ENCODE measurements at regions not wholly inside any gene's neighbourhood (a gene's known extent, or its start where the extent isn't known, plus 50 kb on each side); places are given as distances from the start of the nearest gene placed in this dataset.

- DNase-seq (ENCODE audit: low read depth): no peak
- no peak overlapping the region for H3K4me3 ChIP-seq (ENCODE audit: low read depth, low read length)
- no peak for TF ChIP-seq CTCF (IDR thresholded peaks at IDR 0.05; ENCODE audit: control insufficient read depth, extremely low read depth, insufficient read depth)
Measured at GRCh38 chr4:71147261-71147660, 153.8 kb downstream of the DCK start.

- TF ChIP-seq CTCF (IDR thresholded peaks at IDR 0.05; ENCODE audit: control insufficient read depth, extremely low read depth, insufficient read depth): no peak
- no peak overlapping the region for H3K4me3 ChIP-seq (ENCODE audit: low read depth, low read length)
- no peak for DNase-seq (ENCODE audit: low read depth)
Measured at GRCh38 chr4:71148545-71148944, 155.1 kb downstream of the DCK start.

- DNase-seq (ENCODE audit: low read depth): no peak
- no peak for TF ChIP-seq CTCF (IDR thresholded peaks at IDR 0.05; ENCODE audit: control insufficient read depth, extremely low read depth, insufficient read depth)
- no peak overlapping the region for H3K4me3 ChIP-seq (ENCODE audit: low read depth, low read length)
Measured at GRCh38 chr4:71151054-71151453, 157.6 kb downstream of the DCK start.

GRCh38 chr4:71156616-71157015 is 163.2 kb downstream of the DCK start:
- DNase-seq (ENCODE audit: low read depth): no peak
- TF ChIP-seq CTCF (IDR thresholded peaks at IDR 0.05; ENCODE audit: control insufficient read depth, extremely low read depth, insufficient read depth): no peak
- no peak overlapping the region for H3K4me3 ChIP-seq (ENCODE audit: low read depth, low read length)

GRCh38 chr4:71162386-71162785 is 168.9 kb downstream of the DCK start:
- TF ChIP-seq CTCF (IDR thresholded peaks at IDR 0.05; ENCODE audit: control insufficient read depth, extremely low read depth, insufficient read depth): no peak
- no peak overlapping the region for H3K4me3 ChIP-seq (ENCODE audit: low read depth, low read length)
- no peak for DNase-seq (ENCODE audit: low read depth)

- DNase-seq (ENCODE audit: low read depth): no peak
- TF ChIP-seq CTCF (IDR thresholded peaks at IDR 0.05; ENCODE audit: control insufficient read depth, extremely low read depth, insufficient read depth): no peak
- no peak overlapping the region for H3K4me3 ChIP-seq (ENCODE audit: low read depth, low read length)
Measured at GRCh38 chr4:71163317-71163716, 169.9 kb downstream of the DCK start.

- no peak overlapping the region for H3K4me3 ChIP-seq (ENCODE audit: low read depth, low read length)
- TF ChIP-seq CTCF (IDR thresholded peaks at IDR 0.05; ENCODE audit: control insufficient read depth, extremely low read depth, insufficient read depth): no peak
- no peak for DNase-seq (ENCODE audit: low read depth)
Measured at GRCh38 chr4:71167083-71167482, 171.7 kb upstream of the SLC4A4 start.
